OCI-LY7 (cell line): ENCODE measurements at regions not wholly inside any gene's neighbourhood (a gene's known extent, or its start where the extent isn't known, plus 50 kb on each side); places are given as distances from the start of the nearest gene placed in this dataset.

Experiments used
- CTCF ChIP-seq: fragments of 200-600 bp; sonication (generic); conservative IDR thresholded peaks from 2 replicates; pipeline ENCODE4 v1.5.1; 2014; ENCODE audit warnings: mild to moderate bottlenecking, antibody characterized with exemption, low read length, moderate library complexity, mixed read lengths
- EZH2phosphoT487 ChIP-seq: fragments of 200-600 bp; sonication (generic); IDR thresholded peaks from 2 replicates; pipeline ENCODE4 v1.6.1; 2018; ENCODE audit warnings: low read depth, borderline replicate concordance, mild to moderate bottlenecking, mixed run types, antibody characterized with exemption, low read length, moderate library complexity, mixed read lengths

- TF ChIP-seq CTCF, result no peak
- no peak for TF ChIP-seq EZH2phosphoT487
These were observed 103.2 kb upstream of the IGLL5 start for GRCh38 chr22:22784249-22785039.
